ENCODE measurements at regions not wholly inside any gene's neighbourhood (a gene's known extent, or its start where the extent isn't known, plus 50 kb on each side); places are given as distances from the start of the nearest gene placed in this dataset.

- Histone ChIP-seq H3K4me3 (ENCODE audit: extremely low read depth in 1 of 4, insufficient read depth in 2 of 4, low read depth in 3 of 4, low read length in 4 of 4) (no peak overlapping the region), H3K4ac (replicated peaks; ENCODE audit: insufficient read length, low read depth, low read length) (no peak overlapping the region), H2AFZ (ENCODE audit: low read length) (no peak overlapping the region), H3K27ac (ENCODE audit: low read depth, low read length) (no peak overlapping the region), H3K79me2 (ENCODE audit: control insufficient read depth in 1 of 2, insufficient read depth in 2 of 2, low read length in 2 of 2) (no peaks in the 10 kb centered on the region), H3K23ac (ENCODE audit: insufficient read length) (no peak overlapping the region), H4K91ac (replicated peaks; ENCODE audit: insufficient read length, low read length) (no peak overlapping the region), H2AK5ac (ENCODE audit: low read depth, low read length) (no peak overlapping the region), H2BK12ac (ENCODE audit: low read depth, low read length) (no peak overlapping the region), H3K56ac (replicated peaks; ENCODE audit: insufficient read length, low read depth, low read length) (no peak overlapping the region), H4K5ac (ENCODE audit: insufficient read length, low read depth, low read length) (no peak overlapping the region), H2BK20ac (ENCODE audit: low read length) (no peak overlapping the region), H2BK120ac (replicated peaks; ENCODE audit: low read depth, low read length) (no peak overlapping the region), H3K9me3 (ENCODE audit: insufficient read depth in 2 of 2, low read depth in 1 of 2, low read length in 1 of 2) (no peaks in the 10 kb centered on the region), H4K20me1 (replicated peaks in 1 of 2; ENCODE audit: control insufficient read depth in 1 of 2, insufficient read depth in 2 of 2, low read length in 2 of 2) (no peaks in the 10 kb centered on the region), H3K4me2 (ENCODE audit: insufficient read depth in 1 of 2, low read depth in 2 of 2, low read length in 2 of 2) (no peak overlapping the region), H4K8ac (ENCODE audit: extremely low read depth, insufficient read depth, low read length) (no peak overlapping the region), H3K36me3 (ENCODE audit: control insufficient read depth in 2 of 4, insufficient read depth in 4 of 4, low read length in 3 of 4) (no peaks in the 10 kb centered on the region), H2BK15ac (ENCODE audit: low read length) (no peak overlapping the region), H3K14ac (ENCODE audit: insufficient read length) (no peak overlapping the region), H3K79me1 (ENCODE audit: low read depth, low read length) (no peaks in the 10 kb centered on the region), H3K23me2 (ENCODE audit: low read depth, low read length) (no peaks in the 10 kb centered on the region), H3K4me1 (replicated peaks in 1 of 4; ENCODE audit: control insufficient read depth in 3 of 4, insufficient read depth in 4 of 4, low read length in 3 of 4) (no peaks in the 10 kb centered on the region), H2BK5ac (ENCODE audit: low read depth, low read length) (no peak overlapping the region), H3K18ac (ENCODE audit: extremely low read depth, low read length) (no peak overlapping the region), H3K9ac (replicated peaks in 1 of 4; ENCODE audit: extremely low read depth in 1 of 4, low read depth in 3 of 4, low read length in 3 of 4) (no peak overlapping the region), H3K27me3 (replicated peaks in 1 of 4; ENCODE audit: control insufficient read depth in 3 of 4, extremely low read depth in 1 of 4, insufficient read depth in 3 of 4, low read length in 3 of 4) (no peaks in the 10 kb centered on the region)
- ChIA-PET POLR2A (ENCODE audit: partially characterized antibody) (no interaction called here), CTCF (ENCODE audit: partially characterized antibody) (interaction anchor here (1.2 kb wide), 2 partner anchors 13 to 186 kb away, joined by 3 to 4 read pairs; no protein-coding TSS in a partner anchor)
- no peak for FAIRE-seq
- no peak for DNase-seq (ENCODE audit: low read depth in 1 of 2, low spot score in 2 of 2)
- 98% methylated on average over 6 of the region's 6 CpGs; no CpG with 5 or more reads in 1 of the 2 experiments for WGBS, 2 experiments (ENCODE audit: extremely low coverage in 1 of 2, insufficient coverage in 1 of 2, insufficient read length in 1 of 2, insufficient replicate concordance in 2 of 2, low coverage in 1 of 2, low lambda C conversion rate in 2 of 2, missing lambda C conversion rate in 1 of 2)
- TF ChIP-seq EP300 (IDR thresholded peaks at IDR 0.05; ENCODE audit: borderline replicate concordance in 1 of 2, low read depth in 2 of 2, low read length in 2 of 2) (no peak), MAFK (IDR thresholded peaks at IDR 0.05; ENCODE audit: low read depth, low read length) (no peak), ZNF274 (IDR thresholded peaks at IDR 0.05; ENCODE audit: borderline replicate concordance, extremely low read depth, low read length) (no peak), KDM1A (IDR thresholded peaks at IDR 0.05; ENCODE audit: borderline replicate concordance, low read length) (no peak)
Observed at GRCh38 chr3:18745472-18745871, 320.3 kb upstream of the SATB1 start.

Data from H1 (cell line).